ENCODE measurements at regions not wholly inside any gene's neighbourhood (a gene's known extent, or its start where the extent isn't known, plus 50 kb on each side); places are given as distances from the start of the nearest gene placed in this dataset.
"Not testable (repeated sequence)": the region's sequence is repeated elsewhere in the genome, so short reads cannot be mapped to it uniquely, and the experiment has no call there.

- no peak for ATAC-seq
- DNase-seq, result no peak
Measured at GRCh38 chr10:81444242-81444929, 430.6 kb upstream of the NRG3 start.

GRCh38 chr10:81450651-81451050 is 424.3 kb upstream of the NRG3 start:
- DNase-seq, result no peak
- ATAC-seq, result no peak

- ATAC-seq, result no peak
- DNase-seq, result no peak
Measured at GRCh38 chr10:81472927-81473470, 402.0 kb upstream of the NRG3 start.

GRCh38 chr10:81473755-81474154 is 401.2 kb upstream of the NRG3 start:
- no peak for DNase-seq
- no peak for ATAC-seq

GRCh38 chr10:81479316-81479715 is 395.7 kb upstream of the NRG3 start:
- no peak for ATAC-seq
- no peak for DNase-seq

- no peak for ATAC-seq
- no peak for DNase-seq
Measured at GRCh38 chr10:81496626-81497025, 378.4 kb upstream of the NRG3 start.

- ATAC-seq, result no peak
- no peak for DNase-seq
Measured at GRCh38 chr10:81498011-81498551, 376.9 kb upstream of the NRG3 start.

GRCh38 chr10:81502677-81503359 is 372.2 kb upstream of the NRG3 start:
- no peak for ATAC-seq
- no peak for DNase-seq

GRCh38 chr10:81505777-81506176 is 369.2 kb upstream of the NRG3 start:
- not testable (repeated sequence) for DNase-seq, ATAC-seq

GRCh38 chr10:81514811-81515210 is 360.2 kb upstream of the NRG3 start:
- no peak for ATAC-seq
- DNase-seq, result no peak

- ATAC-seq, result no peak
- DNase-seq, result no peak
Measured at GRCh38 chr10:81520688-81521087, 354.3 kb upstream of the NRG3 start.

- ATAC-seq, result no peak
Measured at GRCh38 chr10:81524467-81524866, 350.5 kb upstream of the NRG3 start.

GRCh38 chr10:81532403-81532802 is 342.6 kb upstream of the NRG3 start:
- ATAC-seq, result no peak
- DNase-seq, result no peak

More at GRCh38 chr10:81524467-81524866, 350.5 kb upstream of the NRG3 start:
- no peak for DNase-seq

GRCh38 chr10:81534991-81535390 is 340.0 kb upstream of the NRG3 start:
- ATAC-seq (no peak), DNase-seq (no peak)

- DNase-seq (no peak), ATAC-seq (no peak)
Measured at GRCh38 chr10:81541517-81541916, 333.5 kb upstream of the NRG3 start.

- ATAC-seq (no peak), DNase-seq (no peak)
Measured at GRCh38 chr10:81546243-81546642, 328.8 kb upstream of the NRG3 start.

- DNase-seq (no peak), ATAC-seq (no peak)
Measured at GRCh38 chr10:81548160-81548559, 326.8 kb upstream of the NRG3 start.

GRCh38 chr10:81564143-81564542 is 310.9 kb upstream of the NRG3 start:
- DNase-seq (peak; percentile 20), ATAC-seq (peak; percentile 90)

GRCh38 chr10:81569488-81569887 is 305.5 kb upstream of the NRG3 start:
- DNase-seq, result no peak

GRCh38 chr10:81570349-81570748 is 304.6 kb upstream of the NRG3 start:
- ATAC-seq, result no peak

More at GRCh38 chr10:81569488-81569887, 305.5 kb upstream of the NRG3 start:
- ATAC-seq, result no peak

GRCh38 chr10:81570878-81571794 is 303.9 kb upstream of the NRG3 start:
- DNase-seq (no peak), ATAC-seq (no peak)

More at GRCh38 chr10:81570349-81570748, 304.6 kb upstream of the NRG3 start:
- no peak for DNase-seq

- no peak for ATAC-seq
- DNase-seq, result no peak
Measured at GRCh38 chr10:81575036-81575435, 300.0 kb upstream of the NRG3 start.
